SJCRH30 (cell line): ENCODE measurements at regions not wholly inside any gene's neighbourhood (a gene's known extent, or its start where the extent isn't known, plus 50 kb on each side); places are given as distances from the start of the nearest gene placed in this dataset.

Source experiments
- DNase-seq, 2 experiments: peaks; one replicate each; pipeline ENCODE4 v3.0.0-alpha.2; 2015 to 2020
- H3K27ac ChIP-seq: fragments of 250-450 bp; sonication (Bioruptor Pico); 2 replicates; pipeline ENCODE4 v1.5.1; 2020; ENCODE audit warnings: mild to moderate bottlenecking, moderate library complexity
- H3K27me3 ChIP-seq: fragments of 250-450 bp; sonication (Bioruptor Pico); 2 replicates; pipeline ENCODE4 v1.5.1; 2020; ENCODE audit warnings: mild to moderate bottlenecking, moderate library complexity
- H3K36me3 ChIP-seq: fragments of 250-450 bp; sonication (Bioruptor Pico); 2 replicates; pipeline ENCODE4 v1.5.1; 2020; ENCODE audit warnings: mild to moderate bottlenecking, moderate library complexity
- H3K4me1 ChIP-seq: fragments of 250-450 bp; sonication (Bioruptor Pico); 2 replicates; pipeline ENCODE4 v1.5.1; 2020; ENCODE audit warnings: mild to moderate bottlenecking, moderate library complexity
- H3K4me3 ChIP-seq: fragments of 250-450 bp; sonication (Bioruptor Pico); 2 replicates; pipeline ENCODE4 v1.5.1; 2020; ENCODE audit warnings: mild to moderate bottlenecking, moderate library complexity
- H3K9me3 ChIP-seq: fragments of 250-450 bp; sonication (Bioruptor Pico); replicated peaks from 2 replicates; pipeline ENCODE4 v1.5.1; 2020; ENCODE audit warnings: mild to moderate bottlenecking, moderate library complexity

DNA sequence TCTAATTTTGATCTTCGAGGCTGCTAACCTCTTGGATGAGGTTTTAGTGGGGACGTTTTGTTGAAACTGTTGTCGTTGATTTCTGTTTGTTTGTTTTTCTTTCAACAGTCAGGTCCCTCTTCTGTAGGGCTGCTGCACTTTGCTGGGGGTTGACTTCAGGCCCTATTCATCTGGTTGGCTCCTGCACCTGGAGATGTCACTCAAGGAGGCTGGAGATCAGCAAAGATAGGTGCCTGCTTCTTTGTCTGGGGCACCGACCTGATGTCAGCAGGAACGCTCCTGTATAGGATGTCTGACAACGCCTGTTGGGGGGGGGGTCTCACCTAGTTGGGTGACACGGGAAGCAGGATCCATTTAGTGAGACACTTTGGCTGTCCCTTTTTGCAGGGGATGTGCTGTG lies 915.6 kb upstream of the CHAC2 start:
- H3K27me3 ChIP-seq: 0 out of 2 replicates have a peak, but pooled peaks cover 4% of the 10 kb centered on the region

DNA sequence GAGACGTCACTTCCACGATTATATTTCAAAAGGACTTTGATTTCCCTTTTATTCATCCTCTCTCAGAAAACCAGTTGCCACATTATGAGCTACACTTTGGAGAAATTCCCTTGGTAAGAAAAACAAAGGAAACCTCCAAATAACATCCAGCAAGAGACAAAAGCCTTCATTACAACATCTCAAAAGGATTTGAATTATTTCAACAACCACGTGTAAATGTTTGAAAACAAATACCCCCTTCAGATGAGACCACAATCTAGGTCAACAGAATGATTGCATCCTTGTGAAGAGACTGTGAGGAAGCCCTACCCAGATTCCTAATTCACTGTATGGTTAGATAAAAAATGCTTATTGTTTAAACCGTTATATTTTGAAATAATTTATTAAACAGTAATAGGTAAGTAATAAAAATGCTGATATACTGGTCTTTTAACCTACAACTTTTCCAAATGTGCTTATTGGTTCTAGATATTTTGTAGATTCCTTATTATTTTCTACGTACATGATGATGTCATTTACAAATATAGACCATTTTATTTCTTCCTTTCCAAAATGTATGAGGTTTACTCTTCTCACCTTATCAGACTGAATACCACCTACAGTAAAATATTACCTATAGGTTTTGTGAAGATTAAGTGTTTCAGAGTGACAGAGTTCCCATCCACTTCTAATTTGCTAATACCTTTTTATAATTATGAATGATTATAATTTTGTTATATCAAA lies 922.7 kb upstream of the CHAC2 start:
- DNase-seq: no peak
- Histone ChIP-seq H3K27ac (no peak overlapping the region), H3K36me3 (no peaks in the 10 kb centered on the region), H3K9me3 (no peaks in the 10 kb centered on the region; the same call in 1 of the 2 replicates), H3K4me1 (no peaks in the 10 kb centered on the region), H3K27me3 (no peaks in the 10 kb centered on the region), H3K4me3 (no peak overlapping the region)

More for the DNA sequence above, 915.6 kb upstream of the CHAC2 start:
- peak; percentile 52 to 64 for DNase-seq
- Histone ChIP-seq H3K4me1 (peaks cover 5% of the 10 kb centered on the region; the same call in 1 of the 2 replicates), H3K27ac (no peak overlapping the region), H3K9me3 (no peaks in the 10 kb centered on the region), H3K4me3 (no peak overlapping the region), H3K36me3 (no peaks in the 10 kb centered on the region)

DNA sequence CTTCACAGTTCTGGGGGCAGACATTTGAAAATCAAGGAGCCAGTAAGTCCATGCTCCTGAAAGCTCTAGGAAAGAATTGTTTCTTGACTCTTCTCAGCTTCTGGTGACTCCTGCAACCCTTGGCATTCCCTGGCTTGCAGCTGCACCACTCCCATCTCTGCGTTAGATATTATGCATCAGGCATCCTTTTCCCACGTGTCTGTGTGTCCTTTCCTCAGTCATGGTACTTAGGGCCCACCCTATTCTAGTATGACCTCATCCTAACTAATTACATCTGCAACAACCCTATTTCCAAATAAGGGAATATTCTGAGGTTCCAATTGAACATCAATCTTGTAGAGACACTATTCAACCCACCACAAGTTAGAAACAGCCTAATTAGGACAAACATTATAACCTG lies 931.7 kb upstream of the CHAC2 start:
- Histone ChIP-seq H3K36me3 (no peaks in the 10 kb centered on the region), H3K4me1 (no peaks in the 10 kb centered on the region), H3K27ac (no peak overlapping the region), H3K9me3 (no peaks in the 10 kb centered on the region), H3K4me3 (no peak overlapping the region), H3K27me3 (no peaks in the 10 kb centered on the region)
- no peak for DNase-seq

DNA sequence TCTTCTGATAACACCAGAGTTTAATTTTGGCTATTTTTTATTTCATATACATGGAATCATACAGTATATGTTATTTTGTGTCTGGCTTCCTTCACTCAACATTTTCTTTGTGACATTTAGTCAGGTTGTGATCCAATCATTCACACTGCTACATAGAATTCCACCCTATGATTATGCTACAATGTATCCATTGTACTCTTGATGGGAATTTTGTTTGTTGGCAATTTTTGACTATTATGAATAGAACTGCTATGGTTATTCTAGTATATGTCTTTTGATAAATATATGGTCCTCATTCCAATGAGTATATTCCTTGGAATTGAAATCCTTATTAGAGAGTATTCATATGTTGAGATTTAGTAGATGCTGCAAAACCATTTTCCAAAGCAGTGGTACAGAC lies 936.4 kb upstream of the CHAC2 start:
- no peak overlapping the region for H3K27ac ChIP-seq
- no peaks in the 10 kb centered on the region for H3K9me3 ChIP-seq
- no peak for DNase-seq
- no peaks in the 10 kb centered on the region for H3K27me3 ChIP-seq
- no peak overlapping the region for H3K4me3 ChIP-seq
- no peaks in the 10 kb centered on the region for H3K4me1 ChIP-seq
- no peaks in the 10 kb centered on the region for H3K36me3 ChIP-seq

DNA sequence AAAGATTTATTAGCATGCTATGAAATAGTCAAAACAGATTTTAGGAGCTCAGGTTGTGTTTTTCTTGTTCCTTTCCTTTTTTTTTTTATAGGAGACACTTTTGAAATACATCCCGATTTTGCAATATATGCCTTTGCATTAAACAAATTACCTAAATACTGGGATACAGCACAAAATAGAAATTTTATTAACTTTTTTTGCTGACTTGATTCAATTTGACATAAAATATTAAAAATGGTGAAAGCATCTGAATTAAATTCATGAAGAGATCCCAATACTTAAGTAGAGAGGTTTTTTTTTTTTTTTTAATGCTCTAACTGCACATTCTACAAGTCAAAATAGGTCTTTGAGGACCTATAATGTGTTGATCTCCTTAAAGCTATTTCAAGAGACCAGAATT lies 939.5 kb upstream of the CHAC2 start:
- H3K9me3 ChIP-seq: no peaks in the 10 kb centered on the region
- no peak overlapping the region for H3K4me3 ChIP-seq
- no peaks in the 10 kb centered on the region; the same call in 1 of the 2 replicates for H3K27me3 ChIP-seq
- no peaks in the 10 kb centered on the region for H3K36me3 ChIP-seq
- no peak for DNase-seq
- H3K27ac ChIP-seq: no peak overlapping the region
- H3K4me1 ChIP-seq: no peaks in the 10 kb centered on the region

DNA sequence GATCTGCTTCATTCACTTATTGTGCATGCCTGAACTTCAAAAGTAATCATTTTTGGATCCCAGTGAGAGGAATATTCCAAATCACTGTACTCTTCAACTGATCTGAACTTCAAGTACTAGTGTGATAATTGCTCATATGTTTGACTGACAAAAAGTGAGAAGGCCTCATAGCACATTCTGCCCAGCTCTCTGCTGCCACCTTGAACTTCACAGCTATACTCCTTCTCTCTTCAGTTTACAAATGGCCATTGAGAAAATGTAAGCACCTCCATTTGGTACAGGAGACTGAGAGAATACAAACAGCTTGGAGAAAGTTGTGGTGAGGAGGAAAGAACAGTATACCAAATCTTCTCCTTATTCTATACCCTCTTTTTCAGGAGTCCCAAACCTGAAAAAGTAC lies 946.0 kb upstream of the CHAC2 start:
- H3K4me3 ChIP-seq: no peak overlapping the region
- DNase-seq: peak in 1 of 2 experiments; percentile 5
- no peaks in the 10 kb centered on the region for H3K36me3 ChIP-seq
- no peaks in the 10 kb centered on the region for H3K4me1 ChIP-seq
- no peak overlapping the region for H3K27ac ChIP-seq
- no peaks in the 10 kb centered on the region for H3K9me3 ChIP-seq
- peaks cover 3% of the 10 kb centered on the region; the same call in 1 of the 2 replicates for H3K27me3 ChIP-seq

DNA sequence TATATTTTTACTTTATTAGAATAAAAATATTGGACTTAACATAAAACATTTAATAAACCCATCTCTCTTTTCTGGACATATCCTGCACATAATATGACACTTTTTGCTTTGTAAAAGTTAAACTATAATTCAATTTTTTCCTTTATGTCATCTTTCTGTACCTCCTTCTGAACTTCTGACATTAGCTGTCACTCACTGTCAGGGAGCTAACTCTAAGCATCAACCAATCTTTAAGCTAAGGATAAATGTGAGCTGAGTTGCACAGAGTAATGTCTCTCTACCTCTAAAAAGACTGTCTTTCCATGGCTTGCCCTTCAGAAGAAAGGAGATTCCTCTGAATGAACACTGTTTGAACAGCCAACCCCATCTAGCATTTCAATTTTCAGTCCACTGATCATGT lies 948.6 kb upstream of the CHAC2 start:
- DNase-seq: no peak
- no peaks in the 10 kb centered on the region for H3K9me3 ChIP-seq
- no peaks in the 10 kb centered on the region for H3K4me1 ChIP-seq
- peaks cover 3% of the 10 kb centered on the region; the same call in 1 of the 2 replicates for H3K27me3 ChIP-seq
- H3K4me3 ChIP-seq: no peak overlapping the region
- H3K27ac ChIP-seq: no peak overlapping the region
- H3K36me3 ChIP-seq: no peaks in the 10 kb centered on the region

DNA sequence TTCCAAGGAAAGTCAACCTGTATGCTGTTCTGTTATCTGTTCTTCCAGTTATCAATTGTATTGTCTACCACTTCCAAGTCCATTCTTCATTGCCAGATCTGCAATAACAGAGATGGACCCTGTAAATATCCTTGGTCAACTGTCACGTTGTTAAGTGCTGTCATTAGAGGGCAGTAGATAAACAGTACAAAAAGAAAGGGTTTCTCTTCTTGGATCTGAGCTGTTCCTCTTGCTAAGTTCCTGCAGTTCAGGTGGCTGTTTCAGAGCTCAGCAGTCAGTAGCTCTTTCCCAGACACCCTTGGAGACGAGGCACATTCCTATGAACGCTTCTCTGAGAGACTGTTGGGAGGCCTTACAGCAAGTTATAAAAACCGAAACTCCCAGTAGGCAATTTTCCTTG lies 957.1 kb upstream of the CHAC2 start:
- H3K9me3 ChIP-seq: no peaks in the 10 kb centered on the region
- H3K36me3 ChIP-seq: no peaks in the 10 kb centered on the region
- no peaks in the 10 kb centered on the region for H3K27me3 ChIP-seq
- H3K4me1 ChIP-seq: no peaks in the 10 kb centered on the region
- DNase-seq: peak in 1 of 2 experiments; percentile 23
- no peak overlapping the region for H3K27ac ChIP-seq
- H3K4me3 ChIP-seq: no peak overlapping the region

DNA sequence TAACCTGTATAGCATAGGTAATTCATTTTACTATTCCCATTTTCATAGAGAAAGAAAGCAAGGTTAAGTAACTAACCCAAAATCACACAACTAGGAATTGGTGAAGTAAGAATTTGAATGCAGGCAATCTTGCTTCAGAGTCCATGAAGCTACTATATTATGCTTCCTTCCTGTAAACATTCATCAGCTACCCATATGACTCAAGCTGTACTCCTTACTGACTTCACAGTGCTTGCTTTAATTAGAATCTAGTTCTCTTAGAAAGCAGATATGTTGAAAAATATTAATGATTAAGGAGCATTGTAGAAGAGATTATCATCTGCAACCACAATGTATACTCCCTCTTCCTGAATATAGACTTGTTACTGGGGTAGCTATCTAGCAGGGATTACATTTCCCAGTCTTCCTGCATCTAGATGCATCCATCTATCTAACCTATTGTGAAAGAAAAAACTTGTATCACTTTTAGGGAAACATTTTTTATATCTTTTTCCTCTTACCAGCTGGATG lies 961.6 kb upstream of the CHAC2 start:
- Histone ChIP-seq H3K4me1 (no peaks in the 10 kb centered on the region), H3K36me3 (no peaks in the 10 kb centered on the region), H3K27ac (no peak overlapping the region), H3K9me3 (no peaks in the 10 kb centered on the region), H3K4me3 (no peak overlapping the region), H3K27me3 (no peaks in the 10 kb centered on the region)
- DNase-seq: no peak

DNA sequence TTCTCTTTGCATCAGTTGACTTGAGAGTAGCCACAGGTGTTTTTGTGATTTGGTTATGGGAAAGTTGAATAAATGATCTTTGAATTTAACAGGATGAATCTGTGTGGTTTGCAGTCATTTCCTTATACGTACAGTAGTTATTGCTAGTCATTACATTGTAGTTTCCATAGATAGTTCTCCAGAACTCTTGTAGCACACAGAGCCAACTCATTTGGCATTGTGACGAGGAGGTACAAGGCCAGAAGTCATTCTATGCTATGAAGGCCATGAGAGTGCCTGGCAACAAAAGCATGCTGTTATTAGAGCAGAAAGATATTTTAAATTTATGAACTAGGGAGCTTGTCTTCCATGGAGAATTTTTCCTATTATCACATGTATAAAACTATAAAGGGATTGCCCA lies 973.0 kb upstream of the CHAC2 start:
- Histone ChIP-seq H3K27ac (no peak overlapping the region), H3K9me3 (no peaks in the 10 kb centered on the region), H3K4me3 (no peak overlapping the region), H3K36me3 (no peaks in the 10 kb centered on the region), H3K4me1 (no peaks in the 10 kb centered on the region), H3K27me3 (no peaks in the 10 kb centered on the region)
- no peak for DNase-seq

DNA sequence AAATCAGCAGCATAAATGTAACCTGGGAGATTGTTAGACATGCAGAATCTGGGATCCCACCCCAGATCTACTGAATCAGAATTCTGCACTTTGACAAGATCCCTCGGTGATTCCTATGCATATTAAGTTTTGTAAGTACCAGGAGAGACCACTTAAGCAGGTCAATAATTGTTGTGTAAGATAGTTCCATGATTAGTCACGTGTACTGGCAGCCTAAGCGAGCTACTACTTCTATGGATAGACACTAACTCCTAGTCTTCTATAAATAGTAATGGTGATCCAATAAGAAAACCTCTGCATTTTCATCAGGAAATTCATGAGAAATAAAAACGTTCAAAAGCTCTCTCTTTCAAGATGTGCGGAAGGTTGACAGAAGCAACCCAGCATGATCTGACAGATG lies 988.2 kb upstream of the CHAC2 start:
- Histone ChIP-seq H3K27me3 (0 out of 2 replicates have a peak, but pooled peaks cover 4% of the 10 kb centered on the region), H3K4me1 (no peaks in the 10 kb centered on the region), H3K36me3 (no peaks in the 10 kb centered on the region), H3K27ac (no peak overlapping the region), H3K4me3 (no peak overlapping the region), H3K9me3 (no peaks in the 10 kb centered on the region)
- DNase-seq: no peak

DNA sequence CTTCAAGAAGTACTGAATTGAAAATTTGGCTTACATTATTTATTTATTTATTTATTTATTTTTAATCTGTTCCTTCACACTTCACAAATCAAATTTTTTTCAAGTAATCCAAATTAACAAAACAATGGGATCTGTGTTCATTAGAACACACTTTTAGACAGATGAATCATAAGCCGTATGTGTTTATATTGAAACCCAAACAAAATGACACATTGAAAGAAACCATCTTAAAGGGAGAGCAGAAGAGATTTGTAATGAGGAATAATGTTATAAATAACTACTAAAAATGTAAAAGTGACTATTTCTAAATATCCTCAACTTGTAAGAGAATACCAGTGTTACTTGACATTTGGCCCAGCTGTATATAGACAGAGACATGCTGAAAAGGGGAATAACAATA lies 991.0 kb upstream of the CHAC2 start:
- Histone ChIP-seq H3K27ac (no peak overlapping the region), H3K4me3 (no peak overlapping the region), H3K4me1 (no peaks in the 10 kb centered on the region), H3K27me3 (no peaks in the 10 kb centered on the region), H3K36me3 (no peaks in the 10 kb centered on the region), H3K9me3 (no peaks in the 10 kb centered on the region)
- no peak for DNase-seq

DNA sequence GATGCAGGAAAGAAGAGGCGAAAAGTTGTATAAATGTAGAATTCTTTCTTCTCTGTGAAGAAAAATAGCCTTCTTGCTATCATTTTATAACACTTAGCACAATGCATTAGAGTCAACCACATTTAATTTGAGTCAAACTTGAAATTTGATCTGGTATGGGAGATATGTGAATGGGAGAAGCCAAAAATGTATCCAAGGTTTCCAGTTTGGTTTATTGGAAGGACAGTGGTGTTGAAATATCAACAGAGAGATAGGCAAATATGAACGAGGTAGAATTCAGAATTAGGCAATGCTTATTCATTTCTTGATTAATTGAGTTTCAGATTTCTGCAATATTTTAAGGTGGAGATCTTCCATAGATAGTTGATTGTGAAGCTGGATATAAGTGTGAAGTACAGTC lies 991.9 kb upstream of the CHAC2 start:
- no peak overlapping the region for H3K27ac ChIP-seq
- no peak overlapping the region for H3K4me3 ChIP-seq
- H3K4me1 ChIP-seq: no peaks in the 10 kb centered on the region
- no peaks in the 10 kb centered on the region for H3K36me3 ChIP-seq
- no peaks in the 10 kb centered on the region for H3K27me3 ChIP-seq
- no peaks in the 10 kb centered on the region for H3K9me3 ChIP-seq
- no peak for DNase-seq

DNA sequence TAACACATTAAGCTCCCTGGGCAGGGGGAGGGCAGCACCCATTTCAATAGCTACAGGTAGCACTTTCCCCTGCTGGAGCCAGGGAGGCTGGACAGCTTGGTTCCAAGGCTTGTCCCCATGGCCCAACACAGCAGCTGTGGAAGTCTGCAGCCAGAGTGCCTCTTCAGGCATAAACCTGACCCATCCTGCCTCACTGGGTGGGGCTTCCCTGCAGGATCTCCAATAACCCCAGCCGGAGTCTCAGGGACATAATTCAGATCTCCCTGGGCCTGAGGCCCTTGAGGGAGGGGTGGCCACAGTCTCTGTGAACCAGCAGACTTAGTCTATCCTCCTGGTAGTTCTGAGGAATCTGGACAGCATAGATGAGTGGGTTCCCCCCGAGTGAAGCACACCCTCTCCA lies 1001.9 kb upstream of the CHAC2 start:
- Histone ChIP-seq H3K9me3 (no peaks in the 10 kb centered on the region), H3K36me3 (no peaks in the 10 kb centered on the region), H3K27ac (no peak overlapping the region), H3K4me3 (no peak overlapping the region), H3K4me1 (no peaks in the 10 kb centered on the region), H3K27me3 (no peaks in the 10 kb centered on the region)
- peak in 1 of 2 experiments; percentile 5 for DNase-seq

DNA sequence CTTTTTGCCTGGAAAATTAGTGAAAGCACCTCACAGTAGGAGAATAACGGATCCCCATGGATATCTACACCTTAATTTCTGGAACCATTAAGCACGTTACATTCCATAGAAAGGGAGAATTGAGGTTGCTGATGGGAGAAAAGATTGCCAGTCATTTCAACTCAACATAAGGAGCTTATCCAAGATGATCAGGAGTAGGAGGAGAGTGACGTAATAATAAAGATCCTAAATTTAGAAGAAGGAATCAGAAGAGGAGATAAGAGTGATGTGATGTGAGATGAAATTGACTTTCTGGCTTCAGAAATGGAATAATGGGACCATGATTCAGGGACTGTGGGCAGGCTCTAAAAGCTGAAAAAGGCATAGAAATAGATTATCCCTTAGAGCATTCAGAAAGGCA lies 1017.8 kb upstream of the CHAC2 start:
- H3K4me1 ChIP-seq: no peaks in the 10 kb centered on the region
- no peak overlapping the region for H3K4me3 ChIP-seq
- no peak overlapping the region for H3K27ac ChIP-seq
- H3K36me3 ChIP-seq: no peaks in the 10 kb centered on the region
- H3K9me3 ChIP-seq: no peaks in the 10 kb centered on the region
- no peaks in the 10 kb centered on the region for H3K27me3 ChIP-seq
- DNase-seq: no peak

DNA sequence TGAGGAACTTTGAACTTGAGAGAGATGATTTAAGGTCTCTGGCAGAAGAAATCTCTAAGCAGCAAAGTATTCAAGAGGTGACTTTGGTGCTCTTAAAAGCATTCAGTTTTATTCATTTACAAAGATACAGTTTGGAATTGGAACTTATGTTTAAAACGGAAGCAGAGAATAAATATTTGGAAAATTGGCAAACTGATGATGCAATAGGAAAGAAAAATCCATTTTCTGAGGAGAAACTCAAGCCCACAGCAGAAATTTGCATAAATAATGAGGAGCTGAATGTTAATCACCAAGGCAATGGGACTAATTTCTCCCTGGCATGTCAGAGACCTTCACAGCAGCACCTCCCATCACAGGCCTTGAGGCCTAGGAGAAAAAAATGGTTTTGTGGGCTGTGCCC lies 1022.5 kb upstream of the CHAC2 start:
- Histone ChIP-seq H3K4me1 (no peaks in the 10 kb centered on the region), H3K27me3 (0 out of 2 replicates have a peak, but pooled peaks cover 3% of the 10 kb centered on the region), H3K27ac (no peak overlapping the region), H3K9me3 (no peaks in the 10 kb centered on the region), H3K4me3 (no peak overlapping the region), H3K36me3 (no peaks in the 10 kb centered on the region)
- no peak for DNase-seq
